Natural killer cell (primary cell): ENCODE measurements at regions not wholly inside any gene's neighbourhood (a gene's known extent, or its start where the extent isn't known, plus 50 kb on each side); places are given as distances from the start of the nearest gene placed in this dataset.

Source experiments
- ATAC-seq, 3 donors: fragments of 150-1000 bp in 2 of 3; fragments of 200-7000 bp in 1 of 3; cut with Tn5 transposase; 1 replicate in 1 of 3; 2 replicates in 2 of 3; pipeline ENCODE4 v1.10.0; 2021; ENCODE audit warnings: mild to moderate bottlenecking in 2 of 3, moderate library complexity in 2 of 3
- DNase-seq, 2 donors: peaks; one replicate each; pipeline versions ENCODE4 v3.0.0 to v3.0.0-alpha.2; 2013 to 2021; ENCODE audit warnings: mixed read lengths in 1 of 2
- H3K27ac ChIP-seq: one replicate; pipeline ENCODE4 v1.5.1; 2013; ENCODE audit warnings: mild to moderate bottlenecking, low read length
- H3K27me3 ChIP-seq: one replicate; pipeline ENCODE4 v1.6.1; 2013; ENCODE audit warnings: low read length; ENCODE audit not compliant: control insufficient read depth, insufficient read depth
- H3K36me3 ChIP-seq: one replicate; pipeline ENCODE4 v1.6.1; 2013; ENCODE audit warnings: low read length; ENCODE audit not compliant: control insufficient read depth, insufficient read depth
- H3K4me1 ChIP-seq: one replicate; pipeline ENCODE4 v1.6.1; 2013; ENCODE audit warnings: low read length; ENCODE audit not compliant: control insufficient read depth, insufficient read depth
- H3K4me3 ChIP-seq: one replicate; pipeline ENCODE4 v1.5.1; 2013; ENCODE audit warnings: low read length
- H3K9me3 ChIP-seq: one replicate; pipeline ENCODE4 v1.6.1; 2013; ENCODE audit warnings: low read length; ENCODE audit not compliant: control insufficient read depth, insufficient read depth
- H3K27ac Mint-ChIP-seq, 2 donors: one replicate each; pipeline ENCODE4 v1.8.0; 2022; ENCODE audit warnings: mild to moderate bottlenecking in 2 of 2, mixed read lengths in 2 of 2, moderate library complexity in 1 of 2
- H3K27me3 Mint-ChIP-seq, 2 donors: one replicate each; pipeline ENCODE4 v1.8.0; 2022; ENCODE audit warnings: low read depth in 2 of 2, mixed read lengths in 2 of 2
- H3K36me3 Mint-ChIP-seq: one replicate; pipeline ENCODE4 v1.8.0; 2022; ENCODE audit warnings: mixed read lengths
- H3K4me1 Mint-ChIP-seq, 2 donors: one replicate each; pipeline ENCODE4 v1.8.0; 2022; ENCODE audit warnings: mixed read lengths in 2 of 2
- H3K4me3 Mint-ChIP-seq: one replicate; pipeline ENCODE4 v1.8.0; 2022; ENCODE audit warnings: mild to moderate bottlenecking, moderate library complexity, mixed read lengths
- H3K9me3 Mint-ChIP-seq, 2 donors: one replicate each; pipeline ENCODE4 v1.8.0; 2022; ENCODE audit warnings: mixed read lengths in 2 of 2
- WGBS: methylation state at CpG from one replicate; pipeline ENCODE4 v1.1.7; 2013; ENCODE audit warnings: missing lambda C conversion rate; ENCODE audit not compliant: insufficient coverage; 5-methylcytosine and 5-hydroxymethylcytosine counted together
- intact Hi-C: fragments of 100-400 bp; cut with micrococcal nuclease; formaldehyde crosslinking; loops from one replicate; pipeline ENCODE4 v1.14.2; 2022
- TF ChIP-seq, protein P1 (sequence below): fragments of 200-600 bp; IDR thresholded peaks from one replicate; pipeline ENCODE4 v1.8.0; 2022; ENCODE audit warnings: antibody characterized with exemption

DNA sequence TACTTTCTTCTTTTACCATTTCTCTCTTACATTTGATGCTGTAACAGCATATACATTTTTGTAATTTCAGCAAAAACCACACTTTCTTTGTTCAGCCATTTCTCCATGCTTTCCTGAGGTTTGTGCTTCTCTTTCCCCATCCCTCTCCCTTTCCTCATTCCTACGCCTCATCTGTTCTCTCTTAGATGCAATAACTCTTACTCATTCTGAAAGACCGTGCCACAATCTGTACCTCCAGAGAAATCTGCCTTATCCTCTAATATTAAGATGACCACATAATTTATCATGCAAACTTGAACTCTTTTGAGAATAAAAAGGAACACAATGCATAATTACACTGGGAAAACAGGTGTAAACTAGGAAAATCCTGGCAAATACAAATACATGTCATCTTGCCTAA, 588.9 kb downstream of the JRKL start:
- no peak overlapping the region for H3K27ac Mint-ChIP-seq
- H3K9me3 Mint-ChIP-seq: peaks cover 16 to 29% of the 10 kb centered on the region in 2 donors
- intact Hi-C loops: no loop called here
- WGBS: 50% methylated on average over 2 of the region's 2 CpGs
- Histone ChIP-seq H3K4me1 (no peaks in the 10 kb centered on the region), H3K27ac (no peak overlapping the region), H3K27me3 (no peaks in the 10 kb centered on the region), H3K4me3 (no peak overlapping the region), H3K36me3 (no peaks in the 10 kb centered on the region), H3K9me3 (peaks cover 3% of the 10 kb centered on the region)
- ATAC-seq (no peak), DNase-seq (no peak)
- TF ChIP-seq, protein P1, sequence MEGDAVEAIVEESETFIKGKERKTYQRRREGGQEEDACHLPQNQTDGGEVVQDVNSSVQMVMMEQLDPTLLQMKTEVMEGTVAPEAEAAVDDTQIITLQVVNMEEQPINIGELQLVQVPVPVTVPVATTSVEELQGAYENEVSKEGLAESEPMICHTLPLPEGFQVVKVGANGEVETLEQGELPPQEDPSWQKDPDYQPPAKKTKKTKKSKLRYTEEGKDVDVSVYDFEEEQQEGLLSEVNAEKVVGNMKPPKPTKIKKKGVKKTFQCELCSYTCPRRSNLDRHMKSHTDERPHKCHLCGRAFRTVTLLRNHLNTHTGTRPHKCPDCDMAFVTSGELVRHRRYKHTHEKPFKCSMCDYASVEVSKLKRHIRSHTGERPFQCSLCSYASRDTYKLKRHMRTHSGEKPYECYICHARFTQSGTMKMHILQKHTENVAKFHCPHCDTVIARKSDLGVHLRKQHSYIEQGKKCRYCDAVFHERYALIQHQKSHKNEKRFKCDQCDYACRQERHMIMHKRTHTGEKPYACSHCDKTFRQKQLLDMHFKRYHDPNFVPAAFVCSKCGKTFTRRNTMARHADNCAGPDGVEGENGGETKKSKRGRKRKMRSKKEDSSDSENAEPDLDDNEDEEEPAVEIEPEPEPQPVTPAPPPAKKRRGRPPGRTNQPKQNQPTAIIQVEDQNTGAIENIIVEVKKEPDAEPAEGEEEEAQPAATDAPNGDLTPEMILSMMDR: no peak
- no peaks in the 10 kb centered on the region for H3K36me3 Mint-ChIP-seq
- no peaks in the 10 kb centered on the region for H3K4me1 Mint-ChIP-seq
- no peak overlapping the region for H3K4me3 Mint-ChIP-seq
- H3K27me3 Mint-ChIP-seq: no peaks in the 10 kb centered on the region

DNA sequence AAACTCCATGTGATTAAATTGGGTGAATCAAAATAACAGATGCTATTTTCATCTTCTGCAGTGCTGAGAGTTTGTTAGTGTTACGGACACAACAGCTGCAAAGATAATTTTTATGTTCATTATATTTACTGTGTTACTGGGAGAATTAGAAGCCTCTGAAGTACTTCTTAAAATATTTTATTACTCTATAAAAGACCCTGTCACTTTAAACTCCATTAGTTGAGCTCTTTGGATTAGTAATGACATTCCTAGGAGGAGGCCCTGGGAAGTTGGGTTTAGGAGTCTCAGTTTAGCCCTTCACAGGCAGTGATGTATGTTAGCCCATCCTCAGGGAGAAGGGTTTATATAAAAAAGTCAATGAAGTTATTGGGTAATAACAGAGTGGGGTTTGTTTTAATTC, 596.7 kb downstream of the JRKL start:
- intact Hi-C loops: no loop called here
- DNase-seq: no peak
- H3K36me3 Mint-ChIP-seq: no peaks in the 10 kb centered on the region
- Histone ChIP-seq H3K4me1 (no peaks in the 10 kb centered on the region), H3K36me3 (no peaks in the 10 kb centered on the region), H3K9me3 (peaks cover 3% of the 10 kb centered on the region), H3K4me3 (no peak overlapping the region), H3K27me3 (no peaks in the 10 kb centered on the region), H3K27ac (no peak overlapping the region)
- H3K27ac Mint-ChIP-seq: no peak overlapping the region
- H3K4me1 Mint-ChIP-seq: no peaks in the 10 kb centered on the region
- no peaks in the 10 kb centered on the region for H3K27me3 Mint-ChIP-seq
- ATAC-seq: no peak
- TF ChIP-seq, protein P1: no peak
- H3K9me3 Mint-ChIP-seq: peaks cover 14 to 15% of the 10 kb centered on the region in 2 donors
- H3K4me3 Mint-ChIP-seq: no peak overlapping the region
- WGBS: no CpG with 5 or more reads among the region's 1 CpG

DNA sequence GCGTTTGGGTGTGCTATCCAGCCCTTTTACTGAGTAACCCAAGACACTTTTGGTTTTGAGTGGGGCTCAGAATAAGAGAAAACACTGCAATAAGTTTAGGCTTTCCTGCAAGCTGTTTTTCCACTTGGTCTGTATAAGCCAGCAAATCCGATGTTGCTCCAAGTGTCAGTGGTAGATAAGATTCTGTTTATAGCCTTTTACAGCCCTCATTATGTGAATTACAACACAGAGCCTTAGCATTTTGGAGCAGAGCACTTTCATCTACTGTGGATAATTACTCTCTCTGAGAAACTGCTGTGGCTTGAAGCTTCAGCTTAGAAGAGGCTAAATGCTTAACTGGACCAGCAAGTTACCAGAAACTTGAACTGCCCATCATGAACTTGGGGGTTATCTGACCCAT, 601.1 kb downstream of the JRKL start:
- H3K9me3 Mint-ChIP-seq: peaks cover 11 to 16% of the 10 kb centered on the region in 2 donors

DNA sequence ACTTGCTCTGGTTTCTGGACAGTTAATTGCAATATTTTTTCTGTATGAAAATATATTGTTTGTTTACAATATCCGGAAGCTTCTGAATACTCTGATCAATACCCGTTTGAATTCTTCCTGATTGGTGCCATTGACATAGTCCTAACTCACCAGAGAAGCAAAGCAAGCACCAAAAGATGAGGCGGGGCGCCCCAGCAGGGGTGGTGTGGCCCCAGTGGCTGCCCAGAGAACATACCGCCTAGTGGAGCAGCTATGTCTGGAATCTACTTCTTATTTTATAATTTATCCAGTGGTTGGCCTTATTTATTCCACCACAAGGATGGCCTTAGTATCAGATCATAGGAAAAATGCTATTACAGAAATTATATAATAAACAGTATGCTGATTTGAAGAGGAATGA, 610.7 kb downstream of the JRKL start:
- Mint-ChIP-seq H3K4me3 (no peak overlapping the region), H3K4me1 (no peaks in the 10 kb centered on the region), H3K27me3 (no peaks in the 10 kb centered on the region), H3K36me3 (no peaks in the 10 kb centered on the region), H3K27ac (no peak overlapping the region), H3K9me3 (peaks cover 13 to 16% of the 10 kb centered on the region in 2 donors)
- TF ChIP-seq, protein P1: no peak
- no peaks in the 10 kb centered on the region for H3K27me3 ChIP-seq
- ATAC-seq (no peak), DNase-seq (no peak)
- no peaks in the 10 kb centered on the region for H3K36me3 ChIP-seq
- intact Hi-C loops: no loop called here
- no peaks in the 10 kb centered on the region for H3K4me1 ChIP-seq
- H3K27ac ChIP-seq: no peak overlapping the region
- 79% methylated on average over 5 of the region's 5 CpGs for WGBS
- no peak overlapping the region for H3K4me3 ChIP-seq
- H3K9me3 ChIP-seq: peaks cover 6% of the 10 kb centered on the region

More for the DNA sequence above, 601.1 kb downstream of the JRKL start:
- 25% methylated on average over 2 of the region's 2 CpGs for WGBS
- no peaks in the 10 kb centered on the region for H3K4me1 ChIP-seq
- no peaks in the 10 kb centered on the region for H3K36me3 ChIP-seq
- Mint-ChIP-seq H3K36me3 (no peaks in the 10 kb centered on the region), H3K27ac (no peak overlapping the region), H3K4me3 (no peak overlapping the region), H3K27me3 (no peaks in the 10 kb centered on the region), H3K4me1 (no peaks in the 10 kb centered on the region)
- DNase-seq (no peak), ATAC-seq (no peak)
- H3K27ac ChIP-seq: no peak overlapping the region
- intact Hi-C loops: no loop called here
- TF ChIP-seq, protein P1: no peak
- H3K27me3 ChIP-seq: no peaks in the 10 kb centered on the region
- H3K4me3 ChIP-seq: no peak overlapping the region
- no peaks in the 10 kb centered on the region for H3K9me3 ChIP-seq
